Motor neuron (in vitro differentiated cells): ENCODE measurements at regions not wholly inside any gene's neighbourhood (a gene's known extent, or its start where the extent isn't known, plus 50 kb on each side); places are given as distances from the start of the nearest gene placed in this dataset.
A peak's percentile ranks its signal among the peaks of the same experiment; 100 is the strongest.

ENCODE experiments used
- ATAC-seq, 8 experiments: fragments of 200-7000 bp; cut with Tn5 transposase; replicated peaks in 6 of 8; 2 replicates each; pipeline ENCODE4 v1.8.0; 2021; ENCODE audit warnings: mild to moderate bottlenecking in 8 of 8, moderate library complexity in 8 of 8
- H3K27ac ChIP-seq, 2 donors: fragments of 250-450 bp; sonication (Bioruptor Pico); 2 replicates each; pipeline ENCODE4 v1.9.0; 2021; ENCODE audit warnings: antibody characterized with exemption in 2 of 2, mild to moderate bottlenecking in 2 of 2, moderate library complexity in 1 of 2
- H3K4me1 ChIP-seq, 2 donors: fragments of 250-450 bp; sonication (Bioruptor Pico); replicated peaks in 1 of 2; 2 replicates each; pipeline ENCODE4 v1.6.1; 2021; ENCODE audit warnings: antibody characterized with exemption in 2 of 2, mild to moderate bottlenecking in 2 of 2, moderate library complexity in 1 of 2
- H3K4me3 ChIP-seq, 5 donors: fragments of 250-450 bp; sonication (Bioruptor Pico); 2 replicates each; pipeline ENCODE4 v1.9.0; 2021; ENCODE audit warnings: antibody characterized with exemption in 5 of 5, mild to moderate bottlenecking in 5 of 5, moderate library complexity in 4 of 5
- WGBS, 10 experiments: fragments of 450-650 bp; shearing (Covaris generic); methylation state at CpG; one replicate each; pipeline ENCODE4 v1.0.0; 2022; 5-methylcytosine and 5-hydroxymethylcytosine counted together
- in situ Hi-C, 9 experiments: fragments of 400-800 bp; cut with MboI; loops; one replicate each; pipeline ENCODE4 v1.15.0; 2021; ENCODE audit warnings: low sequenced_read_pairs in 9 of 9, low pct_unique_long_range_greater_than_20kb in 2 of 9; ENCODE audit not compliant: unreplicated experiment in 9 of 9

- Histone ChIP-seq H3K4me1 (peaks cover 3 to 7% of the 10 kb centered on the region in 2 donors), H3K4me3 (no peak overlapping the region), H3K27ac (no peak overlapping the region)
- 66 to 100% (median 82%) methylated on average over 1 to 6 of the region's 6 CpGs; no CpG with 5 or more reads in 1 of the 10 experiments for WGBS, 10 experiments
- in situ Hi-C loops: no loop called here
- no peak for ATAC-seq
Measured at GRCh38 chr18:40017021-40017420, 1938.0 kb upstream of the PIK3C3 start.

DNA sequence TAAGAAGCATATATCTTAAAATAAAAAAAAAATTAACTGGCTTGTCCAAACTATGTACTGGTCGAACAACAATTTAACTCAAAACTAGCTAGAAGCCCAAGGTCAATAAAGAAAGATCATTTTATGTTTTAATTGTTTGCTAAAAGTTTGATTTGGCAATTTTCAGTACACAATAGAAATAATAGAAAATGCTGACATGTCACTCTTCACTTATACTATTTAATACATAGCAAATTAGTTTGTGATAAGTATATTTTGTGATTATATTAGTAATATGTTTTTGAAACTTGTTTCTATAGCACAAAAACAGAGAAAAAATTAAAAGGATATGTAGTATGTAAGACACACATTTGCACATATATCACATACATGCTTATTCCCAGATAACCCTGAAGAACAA lies 1938.6 kb upstream of the PIK3C3 start:
- no peak overlapping the region for H3K27ac ChIP-seq
- no peak overlapping the region for H3K4me3 ChIP-seq
- 0 to 100% (median 80%) methylated on average over 1 of the region's 1 CpG; no CpG with 5 or more reads in 1 of the 10 experiments for WGBS, 10 experiments
- H3K4me1 ChIP-seq: peaks cover 3 to 7% of the 10 kb centered on the region in 2 donors
- ATAC-seq: no peak
- in situ Hi-C loops: no loop called here

DNA sequence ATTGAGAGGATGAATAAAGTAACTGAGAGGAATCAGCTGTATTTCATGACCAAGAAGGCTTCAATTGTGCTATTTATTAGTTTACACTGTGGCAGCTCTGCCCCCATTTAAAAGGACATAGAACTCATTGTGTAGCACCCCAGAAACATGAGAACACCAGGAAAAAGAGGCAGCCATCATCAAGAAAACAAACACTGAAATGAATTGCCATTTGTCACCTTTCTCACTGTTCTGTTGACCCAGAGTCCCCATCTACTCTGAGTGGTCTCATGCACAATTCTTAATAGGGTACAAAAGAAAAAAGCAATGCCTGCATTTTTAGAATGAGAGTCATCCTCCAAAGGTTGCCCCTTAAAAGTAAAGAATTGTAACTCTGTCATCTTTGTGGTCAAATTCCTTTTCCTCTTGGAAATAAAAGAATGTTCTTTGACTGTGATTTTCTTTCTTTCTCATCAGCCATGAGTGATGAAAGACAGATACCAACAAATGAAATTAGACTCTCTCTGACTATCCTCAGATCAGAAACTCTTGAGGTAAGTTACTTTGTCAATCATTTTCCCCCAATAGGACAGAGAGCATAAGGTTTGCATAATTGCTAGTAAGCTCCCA lies 1941.9 kb upstream of the PIK3C3 start:
- in situ Hi-C loops: no loop called here
- no peak overlapping the region for H3K27ac ChIP-seq
- H3K4me1 ChIP-seq: peaks cover 3 to 7% of the 10 kb centered on the region in 2 donors
- ATAC-seq: peak in 5 of 8 experiments; percentile 46 to 82 (median 67)
- no peak overlapping the region for H3K4me3 ChIP-seq

- H3K27ac ChIP-seq: no peak overlapping the region
- WGBS, 10 experiments: 40 to 100% (median 81%) methylated on average over 1 of the region's 1 CpG; no CpG with 5 or more reads in 4 of the 10 experiments
- H3K4me1 ChIP-seq: peaks cover 0 to 3% of the 10 kb centered on the region in 2 donors
- in situ Hi-C loops: no loop called here
- H3K4me3 ChIP-seq: no peak overlapping the region
- ATAC-seq: no peak
Measured at GRCh38 chr18:40011201-40011600, 1943.8 kb upstream of the PIK3C3 start.

- no peaks in the 10 kb centered on the region for H3K4me1 ChIP-seq
- ATAC-seq: peak in 3 of 8 experiments; percentile 77 to 96 (median 93)
- in situ Hi-C loops: no loop called here
- no peak overlapping the region for H3K27ac ChIP-seq
- 0 to 89% (median 52%) methylated on average over 1 to 4 of the region's 4 CpGs; no CpG with 5 or more reads in 2 of the 10 experiments for WGBS, 10 experiments
- H3K4me3 ChIP-seq: no peak overlapping the region
Measured at GRCh38 chr18:40006634-40007033, 1948.4 kb upstream of the PIK3C3 start.

DNA sequence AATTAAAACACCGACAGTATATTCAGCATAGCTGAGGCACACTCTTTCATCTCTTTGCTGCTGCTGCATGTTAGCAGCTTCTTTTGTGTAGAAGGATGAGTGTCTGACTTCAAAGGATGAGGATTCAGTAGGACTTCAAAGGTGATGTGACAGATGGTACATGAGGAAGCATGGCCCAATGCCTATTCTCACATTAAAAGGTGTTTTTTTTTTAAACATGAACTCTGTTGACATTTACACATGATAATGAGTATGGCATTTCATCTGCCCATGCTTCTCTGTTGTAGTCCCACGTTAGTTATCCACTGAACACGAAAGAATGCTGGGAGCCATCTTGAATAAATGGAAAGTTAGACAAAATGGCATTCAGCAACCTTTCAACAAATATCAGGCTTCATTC lies 1950.8 kb upstream of the PIK3C3 start:
- ATAC-seq: no peak
- H3K4me1 ChIP-seq: no peaks in the 10 kb centered on the region
- H3K4me3 ChIP-seq: no peak overlapping the region
- in situ Hi-C loops: no loop called here
- WGBS, 10 experiments: 0 to 73% (median 55%) methylated on average over 1 to 3 of the region's 3 CpGs; no CpG with 5 or more reads in 1 of the 10 experiments
- H3K27ac ChIP-seq: no peak overlapping the region

DNA sequence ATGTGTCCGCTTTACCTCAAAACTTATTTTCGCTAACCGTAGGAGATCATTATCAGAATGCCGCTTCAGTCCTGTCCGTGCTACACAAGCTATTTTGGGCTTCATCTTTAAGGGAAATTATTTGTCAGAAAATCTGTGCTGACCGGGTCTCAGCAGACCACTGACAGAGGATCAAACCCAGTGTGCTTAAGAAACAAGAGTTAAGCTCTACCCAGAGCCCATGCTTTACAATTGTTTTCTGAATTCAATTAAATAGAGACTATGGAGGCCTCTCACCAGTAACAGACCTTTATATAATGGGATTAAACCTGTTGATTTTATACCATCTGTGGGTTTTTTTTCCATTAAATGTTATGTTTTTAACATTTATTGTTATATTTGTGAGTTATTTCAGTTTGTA lies 1956.7 kb upstream of the PIK3C3 start:
- Histone ChIP-seq H3K4me3 (no peak overlapping the region), H3K4me1 (no peaks in the 10 kb centered on the region), H3K27ac (no peak overlapping the region)
- WGBS, 10 experiments: 64 to 97% (median 89%) methylated on average over 4 to 6 of the region's 6 CpGs
- in situ Hi-C loops: no loop called here
- no peak for ATAC-seq

- WGBS, 10 experiments: 13 to 100% (median 94%) methylated on average over 1 to 2 of the region's 2 CpGs; no CpG with 5 or more reads in 3 of the 10 experiments
- ATAC-seq: peak in 1 of 8 experiments; percentile 55
Measured at GRCh38 chr18:39994498-39994897, 1960.5 kb upstream of the PIK3C3 start.

DNA sequence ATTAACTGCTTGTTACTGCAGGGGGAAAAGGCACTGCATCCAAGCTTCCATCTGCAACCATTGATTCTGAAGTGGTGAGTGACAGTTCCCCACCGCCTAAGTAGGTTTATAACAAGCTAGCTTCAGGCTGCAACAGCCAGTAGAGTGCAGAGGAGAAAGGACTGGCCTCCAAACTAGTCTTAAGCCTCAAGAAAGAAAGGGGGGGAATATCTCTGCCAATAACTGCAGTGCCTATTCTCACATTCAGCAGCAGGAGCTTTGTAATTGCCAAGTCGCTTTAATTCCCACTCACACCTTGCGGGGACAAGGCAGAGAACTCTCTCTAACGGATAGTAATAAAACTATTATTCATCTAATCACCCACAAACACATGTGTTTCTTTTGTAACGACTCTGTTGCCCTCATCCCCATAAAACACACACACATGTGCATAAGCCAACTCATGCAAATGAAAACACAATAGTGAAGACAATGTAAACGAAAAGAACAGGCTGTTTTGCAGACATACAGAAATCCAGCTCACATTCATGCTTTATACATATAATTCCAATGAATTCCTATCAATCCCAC lies 1963.3 kb upstream of the PIK3C3 start:
- Histone ChIP-seq H3K4me3 (no peak overlapping the region), H3K4me1 (peaks cover 0 to 5% of the 10 kb centered on the region in 2 donors), H3K27ac (no peak overlapping the region)
- WGBS, 10 experiments: 8 to 80% (median 40%) methylated on average over 1 to 6 of the region's 6 CpGs; no CpG with 5 or more reads in 1 of the 10 experiments
- in situ Hi-C loops: no loop called here
- peak in 1 of 8 experiments; percentile 9 for ATAC-seq

More at GRCh38 chr18:39994498-39994897, 1960.5 kb upstream of the PIK3C3 start:
- Histone ChIP-seq H3K27ac (no peak overlapping the region), H3K4me1 (peaks cover 0 to 5% of the 10 kb centered on the region in 2 donors), H3K4me3 (no peak overlapping the region)
- in situ Hi-C loops: no loop called here

GRCh38 chr18:39990540-39990939 lies 1964.5 kb upstream of the PIK3C3 start:
- H3K4me3 ChIP-seq: no peak overlapping the region
- peaks cover 0 to 5% of the 10 kb centered on the region in 2 donors for H3K4me1 ChIP-seq
- in situ Hi-C loops: no loop called here
- no peak overlapping the region for H3K27ac ChIP-seq
- peak in 1 of 8 experiments; percentile 36 for ATAC-seq

GRCh38 chr18:39976771-39977170 lies 1978.3 kb upstream of the PIK3C3 start:
- Histone ChIP-seq H3K4me3 (no peak overlapping the region), H3K27ac (no peak overlapping the region), H3K4me1 (no peaks in the 10 kb centered on the region)
- WGBS, 10 experiments: 67 to 100% (median 100%) methylated on average over 1 to 2 of the region's 9 CpGs; no CpG with 5 or more reads in 5 of the 10 experiments
- in situ Hi-C loops: no loop called here
- no peak for ATAC-seq

- no peak for ATAC-seq
- H3K4me1 ChIP-seq: no peaks in the 10 kb centered on the region
- 0 to 100% (median 90%) methylated on average over 1 to 3 of the region's 3 CpGs; no CpG with 5 or more reads in 2 of the 10 experiments for WGBS, 10 experiments
- no peak overlapping the region for H3K4me3 ChIP-seq
- no peak overlapping the region for H3K27ac ChIP-seq
- in situ Hi-C loops: no loop called here
Measured at GRCh38 chr18:39972521-39972920, 1982.5 kb upstream of the PIK3C3 start.

DNA sequence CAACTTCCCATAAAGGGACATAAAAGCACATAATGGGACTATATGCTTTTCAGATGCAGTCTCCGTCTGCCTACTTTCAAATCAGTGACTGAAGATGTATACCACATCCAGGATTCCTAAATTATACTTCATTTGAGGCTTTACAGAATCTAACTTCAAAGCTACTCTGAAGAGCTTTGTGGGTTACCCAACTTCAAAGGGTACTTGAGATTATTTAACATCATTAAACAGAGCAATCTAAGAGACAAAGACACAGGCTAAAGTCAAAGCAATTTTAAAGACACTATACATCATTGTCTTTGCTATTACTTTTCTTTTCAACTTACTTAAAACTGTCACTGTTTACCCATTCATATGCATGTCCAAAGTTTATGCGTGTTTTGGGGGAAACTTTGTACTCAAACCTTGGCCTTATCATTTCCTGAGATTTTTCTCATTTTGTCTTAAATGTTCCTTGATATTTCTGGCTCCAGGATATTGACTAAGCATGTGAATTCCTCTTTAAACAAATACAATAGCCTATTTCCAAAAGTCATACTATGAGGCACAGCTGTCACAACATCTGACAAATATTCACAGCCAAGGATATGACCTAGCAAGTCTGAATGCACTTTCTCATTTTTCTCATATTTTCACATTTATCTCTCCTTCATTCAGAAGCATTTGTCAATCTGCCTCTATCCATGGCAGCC lies 1985.1 kb upstream of the PIK3C3 start:
- in situ Hi-C loops: no loop called here

More for the DNA sequence above, 1985.1 kb upstream of the PIK3C3 start:
- no peak for ATAC-seq
- Histone ChIP-seq H3K4me1 (no peaks in the 10 kb centered on the region), H3K27ac (no peak overlapping the region), H3K4me3 (no peak overlapping the region)
- 47 to 69% (median 54%) methylated on average over 1 to 2 of the region's 2 CpGs; no CpG with 5 or more reads in 1 of the 10 experiments for WGBS, 10 experiments
